ENCODE measurements at regions not wholly inside any gene's neighbourhood (a gene's known extent, or its start where the extent isn't known, plus 50 kb on each side); places are given as distances from the start of the nearest gene placed in this dataset.
"Not testable (repeated sequence)": the region's sequence is repeated elsewhere in the genome, so short reads cannot be mapped to it uniquely, and the experiment has no call there.

DNA sequence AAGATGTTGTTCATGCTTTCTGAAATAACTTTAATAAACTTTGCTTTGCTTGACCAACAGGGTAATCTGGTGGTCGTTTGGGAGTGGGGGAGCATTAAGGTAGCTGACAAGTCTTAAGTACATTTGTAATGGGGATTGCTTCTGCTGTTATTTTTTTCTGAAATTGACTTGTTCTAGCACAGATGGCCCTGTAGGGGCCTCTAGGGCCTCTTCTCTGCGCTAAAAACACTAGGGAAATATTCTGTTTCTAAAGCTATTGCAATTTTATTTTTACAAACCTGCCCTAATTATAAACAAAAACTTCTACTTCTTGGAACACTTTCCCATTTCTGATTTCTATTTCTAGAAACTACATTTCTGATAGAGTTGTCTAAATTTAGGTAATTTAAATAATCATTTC is 191.3 kb upstream of the KCNJ3 start:
- Histone ChIP-seq H3K4me3 (no peak overlapping the region), H3K4me1 (no peaks in the 10 kb centered on the region), H3K9me3 (no peaks in the 10 kb centered on the region), H3K27me3 (no peaks in the 10 kb centered on the region), H3K36me3 (no peaks in the 10 kb centered on the region), H3K27ac (no peak overlapping the region)
- TF ChIP-seq EP300 (IDR thresholded peaks at IDR 0.05) (no peak), POLR2A (IDR thresholded peaks at IDR 0.05) (no peak), POLR2AphosphoS5 (IDR thresholded peaks at IDR 0.05) (no peak)
- TF ChIP-seq, protein P1, sequence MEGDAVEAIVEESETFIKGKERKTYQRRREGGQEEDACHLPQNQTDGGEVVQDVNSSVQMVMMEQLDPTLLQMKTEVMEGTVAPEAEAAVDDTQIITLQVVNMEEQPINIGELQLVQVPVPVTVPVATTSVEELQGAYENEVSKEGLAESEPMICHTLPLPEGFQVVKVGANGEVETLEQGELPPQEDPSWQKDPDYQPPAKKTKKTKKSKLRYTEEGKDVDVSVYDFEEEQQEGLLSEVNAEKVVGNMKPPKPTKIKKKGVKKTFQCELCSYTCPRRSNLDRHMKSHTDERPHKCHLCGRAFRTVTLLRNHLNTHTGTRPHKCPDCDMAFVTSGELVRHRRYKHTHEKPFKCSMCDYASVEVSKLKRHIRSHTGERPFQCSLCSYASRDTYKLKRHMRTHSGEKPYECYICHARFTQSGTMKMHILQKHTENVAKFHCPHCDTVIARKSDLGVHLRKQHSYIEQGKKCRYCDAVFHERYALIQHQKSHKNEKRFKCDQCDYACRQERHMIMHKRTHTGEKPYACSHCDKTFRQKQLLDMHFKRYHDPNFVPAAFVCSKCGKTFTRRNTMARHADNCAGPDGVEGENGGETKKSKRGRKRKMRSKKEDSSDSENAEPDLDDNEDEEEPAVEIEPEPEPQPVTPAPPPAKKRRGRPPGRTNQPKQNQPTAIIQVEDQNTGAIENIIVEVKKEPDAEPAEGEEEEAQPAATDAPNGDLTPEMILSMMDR (IDR thresholded peaks at IDR 0.05) = no peak
- no peak for ATAC-seq
- WGBS, 2 donors (ENCODE audit: low coverage in 1 of 2) = 13 to 45% methylated on average over 2 of the region's 2 CpGs

DNA sequence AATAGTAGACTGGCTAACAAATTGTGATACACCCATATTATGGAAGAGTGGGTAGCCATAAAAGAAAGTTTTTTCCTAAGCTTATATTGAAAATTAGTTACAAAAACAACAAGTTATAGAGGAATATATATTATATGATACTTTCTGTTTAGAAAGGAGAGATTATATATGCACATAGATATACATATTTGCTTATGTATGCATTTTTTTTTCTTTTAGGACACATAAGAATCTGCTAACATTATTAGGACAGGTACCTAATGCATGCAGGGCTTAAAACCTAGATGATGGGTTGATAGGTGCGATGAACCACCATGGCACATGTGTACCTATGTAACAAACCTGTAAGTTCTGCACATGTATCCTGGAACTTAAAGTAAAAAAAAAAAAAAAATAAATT is 179.6 kb upstream of the KCNJ3 start:
- H3K9me3 ChIP-seq = no peaks in the 10 kb centered on the region
- no peaks in the 10 kb centered on the region for H3K27me3 ChIP-seq
- H3K4me1 ChIP-seq = no peaks in the 10 kb centered on the region
- TF ChIP-seq POLR2A (IDR thresholded peaks at IDR 0.05) (no peak), POLR2AphosphoS5 (IDR thresholded peaks at IDR 0.05) (no peak), EP300 (IDR thresholded peaks at IDR 0.05) (no peak)
- TF ChIP-seq, protein P1 (IDR thresholded peaks at IDR 0.05) = no peak
- no peak overlapping the region for H3K4me3 ChIP-seq
- no peak overlapping the region for H3K27ac ChIP-seq
- WGBS, 2 donors (ENCODE audit: low coverage in 1 of 2) = 82 to 100% methylated on average over 1 of the region's 1 CpG
- no peak for ATAC-seq
- no peaks in the 10 kb centered on the region for H3K36me3 ChIP-seq

DNA sequence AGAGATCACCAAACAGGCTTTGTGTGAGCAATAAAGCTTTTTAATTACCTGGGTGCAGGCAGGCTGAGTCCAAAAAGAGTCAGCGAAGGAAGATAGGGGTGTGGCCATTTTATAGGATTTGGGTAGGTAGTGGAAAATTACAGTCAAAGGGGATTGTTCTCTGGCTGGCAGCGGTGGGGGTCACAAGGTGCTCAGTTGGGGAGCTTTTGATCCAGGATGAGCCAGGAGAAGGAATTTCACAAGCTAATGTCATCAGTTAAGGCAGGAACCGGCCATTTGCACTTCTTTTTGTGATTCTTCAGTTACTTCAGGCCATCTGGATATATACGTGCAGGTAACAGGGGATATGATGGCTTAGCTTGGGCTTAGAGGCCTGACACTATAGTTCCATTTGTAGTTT is 177.5 kb upstream of the KCNJ3 start:
- H3K36me3 ChIP-seq, H3K4me3 ChIP-seq, H3K27ac ChIP-seq, ATAC-seq, H3K27me3 ChIP-seq, H3K9me3 ChIP-seq, H3K4me1 ChIP-seq: not testable (repeated sequence)
- WGBS, 2 donors (ENCODE audit: low coverage in 1 of 2) = 88 to 95% methylated on average over 2 to 4 of the region's 4 CpGs

DNA sequence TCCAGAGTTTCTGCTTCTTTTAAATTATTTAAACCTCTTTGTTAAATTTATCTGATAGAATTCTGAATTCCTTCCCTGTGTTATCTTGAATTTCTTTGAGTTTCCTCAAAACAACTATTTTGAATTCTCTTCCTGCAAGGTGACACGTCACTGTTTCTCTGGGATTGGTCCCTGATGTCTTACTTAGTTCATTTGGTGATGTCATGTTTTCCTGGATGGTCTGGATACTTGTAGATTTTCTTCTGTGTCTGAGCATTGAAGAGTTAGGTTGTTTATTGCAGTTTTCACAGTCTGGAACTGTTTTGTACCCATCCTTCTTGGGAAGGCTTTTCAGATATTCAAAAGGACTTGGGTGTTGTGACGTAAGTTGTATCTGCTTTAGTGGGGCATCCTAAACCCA is 172.3 kb upstream of the KCNJ3 start:
- H3K9me3 ChIP-seq = no peaks in the 10 kb centered on the region
- TF ChIP-seq POLR2AphosphoS5 (IDR thresholded peaks at IDR 0.05) = no peak
- no peak for TF ChIP-seq POLR2A (IDR thresholded peaks at IDR 0.05)
- TF ChIP-seq EP300 (IDR thresholded peaks at IDR 0.05) = no peak
- TF ChIP-seq, protein P1 (IDR thresholded peaks at IDR 0.05) = no peak
- H3K4me3 ChIP-seq = no peak overlapping the region
- no peaks in the 10 kb centered on the region for H3K27me3 ChIP-seq
- WGBS, 2 donors (ENCODE audit: low coverage in 1 of 2) = 79 to 88% methylated on average over 2 of the region's 2 CpGs
- ATAC-seq = no peak
- no peak overlapping the region for H3K27ac ChIP-seq
- no peaks in the 10 kb centered on the region for H3K36me3 ChIP-seq
- H3K4me1 ChIP-seq = no peaks in the 10 kb centered on the region

DNA sequence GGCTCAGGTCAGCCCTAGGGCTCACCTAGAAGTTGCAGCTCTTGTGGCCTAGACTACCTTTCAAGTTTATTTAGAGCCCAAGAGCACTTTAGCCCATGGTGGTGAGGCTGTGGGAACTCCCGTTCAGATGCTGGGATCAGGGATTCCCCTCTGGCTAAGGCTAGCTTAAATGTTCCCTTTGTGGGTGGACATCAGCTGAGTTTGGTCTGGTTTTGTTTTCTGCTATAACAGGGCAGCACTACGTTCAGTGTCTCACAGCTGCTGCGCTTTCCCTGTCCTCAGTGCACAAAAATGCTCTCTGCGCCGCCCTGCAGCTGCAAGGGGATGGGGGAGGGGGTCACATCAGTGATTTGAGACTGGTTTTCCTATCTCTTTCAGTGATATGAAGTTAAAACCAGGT is 170.5 kb upstream of the KCNJ3 start:
- H3K27me3 ChIP-seq = no peaks in the 10 kb centered on the region
- H3K36me3 ChIP-seq = no peaks in the 10 kb centered on the region
- ATAC-seq = no peak
- TF ChIP-seq POLR2AphosphoS5 (IDR thresholded peaks at IDR 0.05) (no peak), POLR2A (IDR thresholded peaks at IDR 0.05) (no peak), EP300 (IDR thresholded peaks at IDR 0.05) (no peak)
- TF ChIP-seq, protein P1 (IDR thresholded peaks at IDR 0.05) = no peak
- H3K27ac ChIP-seq = no peak overlapping the region
- H3K4me3 ChIP-seq = no peak overlapping the region
- no peaks in the 10 kb centered on the region for H3K9me3 ChIP-seq
- 20% methylated on average over 1 of the region's 5 CpGs; no CpG with 5 or more reads in 1 of the 2 donors for WGBS, 2 donors (ENCODE audit: low coverage in 1 of 2)
- no peaks in the 10 kb centered on the region for H3K4me1 ChIP-seq

DNA sequence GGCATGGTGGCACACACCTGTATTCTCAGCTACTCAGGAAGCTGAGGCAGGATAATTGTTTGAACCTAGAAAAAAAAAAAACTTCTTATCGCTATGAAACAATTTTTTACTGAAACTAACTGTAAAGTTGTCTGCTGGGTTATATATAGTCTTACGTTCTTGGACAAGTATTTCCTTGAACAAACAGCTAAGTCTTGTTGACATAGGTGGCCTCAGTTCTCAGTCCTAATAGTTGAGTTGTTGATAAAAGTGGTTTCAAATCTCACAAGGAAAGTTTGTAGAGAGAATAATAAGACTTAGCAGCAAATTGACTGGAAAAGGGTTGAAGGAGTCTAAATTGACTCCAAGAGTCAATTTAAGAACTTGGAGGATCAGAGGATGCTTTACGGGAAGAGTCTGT is 166.5 kb upstream of the KCNJ3 start:
- no peak for ATAC-seq
- no peak overlapping the region for H3K27ac ChIP-seq

More for the DNA sequence above, 166.5 kb upstream of the KCNJ3 start:
- TF ChIP-seq, protein P1 (IDR thresholded peaks at IDR 0.05) = no peak
- TF ChIP-seq POLR2AphosphoS5 (IDR thresholded peaks at IDR 0.05) (no peak), EP300 (IDR thresholded peaks at IDR 0.05) (no peak), POLR2A (IDR thresholded peaks at IDR 0.05) (no peak)
- Histone ChIP-seq H3K9me3 (no peaks in the 10 kb centered on the region), H3K4me3 (no peak overlapping the region), H3K36me3 (no peaks in the 10 kb centered on the region), H3K27me3 (no peaks in the 10 kb centered on the region), H3K4me1 (no peaks in the 10 kb centered on the region)
- 66 to 83% methylated on average over 2 to 3 of the region's 3 CpGs for WGBS, 2 donors (ENCODE audit: low coverage in 1 of 2)

All from gastroesophageal sphincter (tissue), 4 donors.